DND-41 (cell line): ENCODE measurements at regions not wholly inside any gene's neighbourhood (a gene's known extent, or its start where the extent isn't known, plus 50 kb on each side); places are given as distances from the start of the nearest gene placed in this dataset.

Experiments
- EZH2 ChIP-seq: IDR thresholded peaks from 3 replicates; pipeline ENCODE4 v1.6.1; 2012; ENCODE audit warnings: borderline replicate concordance, low read depth, mild to moderate bottlenecking, moderate library complexity, low read length, inconsistent platforms; ENCODE audit not compliant: severe bottlenecking
- TF ChIP-seq, protein P1 (sequence below): IDR thresholded peaks from 2 replicates; pipeline ENCODE4 v1.5.1; 2012; ENCODE audit warnings: borderline replicate concordance, low read length, moderate library complexity, mild to moderate bottlenecking; ENCODE audit not compliant: poor library complexity, severe bottlenecking; ENCODE audit errors: extremely low read depth

DNA sequence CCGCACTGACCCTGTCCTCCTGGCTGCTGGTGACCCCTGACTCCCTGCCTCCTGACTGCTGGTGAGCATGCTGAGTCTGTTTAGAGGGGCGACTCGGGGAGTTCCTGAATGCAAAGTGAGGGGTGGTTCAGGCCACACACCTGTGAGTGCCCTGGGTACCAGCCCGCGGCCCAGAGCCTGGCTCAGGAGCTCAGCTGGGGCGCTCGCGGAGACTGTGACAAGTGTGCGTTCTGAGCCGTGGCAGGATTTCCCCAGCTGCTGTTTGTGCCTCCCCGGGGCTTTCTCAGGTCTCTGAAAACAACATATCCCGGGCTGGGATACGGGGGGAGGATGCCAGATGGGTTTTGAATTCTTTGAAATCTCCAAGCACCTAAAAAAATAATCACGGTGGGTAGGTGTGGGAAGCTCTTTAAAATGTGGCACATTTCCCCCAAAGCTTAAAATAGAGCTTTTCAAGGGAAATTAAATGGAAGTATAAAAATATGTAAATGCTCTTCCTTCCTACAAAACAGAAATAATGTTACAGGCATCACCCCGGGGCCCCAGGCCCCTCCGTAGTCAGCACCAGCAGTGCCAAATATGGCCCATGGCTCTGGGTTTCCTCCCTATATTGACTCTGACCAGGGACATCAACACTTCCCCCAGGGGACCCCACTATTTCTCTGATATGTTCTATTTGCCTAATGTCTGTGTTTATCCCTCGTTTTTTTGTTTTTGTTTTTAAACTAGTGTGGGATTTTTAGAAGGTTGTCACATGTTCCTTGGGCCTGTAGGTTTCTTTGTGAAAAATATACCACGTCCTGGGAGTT, 49.9 kb upstream of the TAGAP start:
- TF ChIP-seq, protein P1, sequence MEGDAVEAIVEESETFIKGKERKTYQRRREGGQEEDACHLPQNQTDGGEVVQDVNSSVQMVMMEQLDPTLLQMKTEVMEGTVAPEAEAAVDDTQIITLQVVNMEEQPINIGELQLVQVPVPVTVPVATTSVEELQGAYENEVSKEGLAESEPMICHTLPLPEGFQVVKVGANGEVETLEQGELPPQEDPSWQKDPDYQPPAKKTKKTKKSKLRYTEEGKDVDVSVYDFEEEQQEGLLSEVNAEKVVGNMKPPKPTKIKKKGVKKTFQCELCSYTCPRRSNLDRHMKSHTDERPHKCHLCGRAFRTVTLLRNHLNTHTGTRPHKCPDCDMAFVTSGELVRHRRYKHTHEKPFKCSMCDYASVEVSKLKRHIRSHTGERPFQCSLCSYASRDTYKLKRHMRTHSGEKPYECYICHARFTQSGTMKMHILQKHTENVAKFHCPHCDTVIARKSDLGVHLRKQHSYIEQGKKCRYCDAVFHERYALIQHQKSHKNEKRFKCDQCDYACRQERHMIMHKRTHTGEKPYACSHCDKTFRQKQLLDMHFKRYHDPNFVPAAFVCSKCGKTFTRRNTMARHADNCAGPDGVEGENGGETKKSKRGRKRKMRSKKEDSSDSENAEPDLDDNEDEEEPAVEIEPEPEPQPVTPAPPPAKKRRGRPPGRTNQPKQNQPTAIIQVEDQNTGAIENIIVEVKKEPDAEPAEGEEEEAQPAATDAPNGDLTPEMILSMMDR, result no peak
- no peak for TF ChIP-seq EZH2
